Hepatocyte (in vitro differentiated cells): ENCODE measurements at regions not wholly inside any gene's neighbourhood (a gene's known extent, or its start where the extent isn't known, plus 50 kb on each side); places are given as distances from the start of the nearest gene placed in this dataset.

Experiments used
- EZH2 ChIP-seq: fragments of 200-600 bp; sonication (generic); IDR thresholded peaks from 2 replicates; pipeline ENCODE4 v1.6.1; 2016; ENCODE audit warnings: antibody characterized with exemption, mild to moderate bottlenecking, borderline replicate concordance
- TF ChIP-seq, protein P1 (sequence below): fragments of 200-600 bp; sonication (generic); IDR thresholded peaks from 2 replicates; pipeline ENCODE4 v1.5.1; 2016; ENCODE audit warnings: antibody characterized with exemption, mild to moderate bottlenecking; ENCODE audit not compliant: poor library complexity

DNA sequence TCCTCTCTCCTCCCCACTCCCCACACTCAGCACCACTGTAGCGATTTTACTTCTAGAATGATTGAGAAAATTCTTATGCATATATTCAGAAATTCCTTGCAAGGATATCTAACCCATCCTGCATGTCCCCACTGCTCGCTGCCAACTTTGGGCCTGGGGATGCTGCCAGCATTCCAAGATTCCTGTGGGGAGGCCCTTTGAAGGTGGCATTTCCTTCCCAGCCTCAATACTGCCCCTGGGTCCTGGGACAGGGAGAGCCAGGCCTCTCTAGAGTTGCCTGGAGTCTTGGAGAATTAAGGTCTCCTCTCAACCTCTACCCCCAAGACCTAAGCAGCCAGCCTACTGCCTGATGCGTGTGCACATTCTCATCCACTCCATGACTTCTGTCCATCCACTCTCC, 303.5 kb downstream of the NEBL start:
- TF ChIP-seq, protein P1, sequence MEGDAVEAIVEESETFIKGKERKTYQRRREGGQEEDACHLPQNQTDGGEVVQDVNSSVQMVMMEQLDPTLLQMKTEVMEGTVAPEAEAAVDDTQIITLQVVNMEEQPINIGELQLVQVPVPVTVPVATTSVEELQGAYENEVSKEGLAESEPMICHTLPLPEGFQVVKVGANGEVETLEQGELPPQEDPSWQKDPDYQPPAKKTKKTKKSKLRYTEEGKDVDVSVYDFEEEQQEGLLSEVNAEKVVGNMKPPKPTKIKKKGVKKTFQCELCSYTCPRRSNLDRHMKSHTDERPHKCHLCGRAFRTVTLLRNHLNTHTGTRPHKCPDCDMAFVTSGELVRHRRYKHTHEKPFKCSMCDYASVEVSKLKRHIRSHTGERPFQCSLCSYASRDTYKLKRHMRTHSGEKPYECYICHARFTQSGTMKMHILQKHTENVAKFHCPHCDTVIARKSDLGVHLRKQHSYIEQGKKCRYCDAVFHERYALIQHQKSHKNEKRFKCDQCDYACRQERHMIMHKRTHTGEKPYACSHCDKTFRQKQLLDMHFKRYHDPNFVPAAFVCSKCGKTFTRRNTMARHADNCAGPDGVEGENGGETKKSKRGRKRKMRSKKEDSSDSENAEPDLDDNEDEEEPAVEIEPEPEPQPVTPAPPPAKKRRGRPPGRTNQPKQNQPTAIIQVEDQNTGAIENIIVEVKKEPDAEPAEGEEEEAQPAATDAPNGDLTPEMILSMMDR: no peak
- no peak for TF ChIP-seq EZH2
